ENCODE measurements at regions not wholly inside any gene's neighbourhood (a gene's known extent, or its start where the extent isn't known, plus 50 kb on each side); places are given as distances from the start of the nearest gene placed in this dataset.

DNA sequence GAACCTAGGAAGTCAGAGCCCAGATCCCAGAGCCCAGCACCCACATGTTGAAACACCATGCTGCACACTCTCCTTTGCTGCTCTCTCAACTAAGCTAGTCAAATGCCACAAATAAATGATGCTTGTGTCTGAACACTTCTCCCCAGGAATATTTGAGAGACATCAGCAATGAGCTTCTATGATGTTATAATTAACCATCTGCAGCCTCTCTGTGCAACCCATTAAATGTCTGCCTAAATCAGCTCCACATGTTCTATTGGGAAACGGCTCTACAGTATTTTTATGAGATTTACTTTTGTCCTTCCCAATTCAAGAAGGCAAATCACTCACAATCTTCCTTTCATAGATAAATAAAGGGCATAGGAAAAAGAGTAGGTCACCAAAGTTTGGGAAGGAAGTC lies 266.8 kb upstream of the PARD3B start:
- DNase-seq = no peak

DNA sequence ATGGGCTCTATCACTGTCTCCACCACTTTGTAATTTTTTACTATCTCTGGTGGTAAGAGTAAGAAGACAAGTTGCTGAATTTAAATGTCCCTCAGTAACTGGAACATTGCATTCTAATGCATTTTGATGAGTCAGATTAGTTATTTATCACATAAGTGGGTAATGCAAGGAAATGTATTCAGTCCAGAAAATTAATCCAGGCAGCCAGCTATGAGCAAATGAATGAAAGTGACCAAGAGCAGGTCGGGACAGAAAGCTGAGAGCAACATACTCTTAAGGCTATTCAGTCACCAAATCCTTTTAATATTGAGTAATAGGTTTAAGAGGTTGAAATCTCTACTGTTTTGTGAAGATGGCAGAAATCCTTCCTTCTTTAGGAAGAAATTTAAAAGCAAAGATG lies 265.5 kb upstream of the PARD3B start:
- DNase-seq = no peak

DNA sequence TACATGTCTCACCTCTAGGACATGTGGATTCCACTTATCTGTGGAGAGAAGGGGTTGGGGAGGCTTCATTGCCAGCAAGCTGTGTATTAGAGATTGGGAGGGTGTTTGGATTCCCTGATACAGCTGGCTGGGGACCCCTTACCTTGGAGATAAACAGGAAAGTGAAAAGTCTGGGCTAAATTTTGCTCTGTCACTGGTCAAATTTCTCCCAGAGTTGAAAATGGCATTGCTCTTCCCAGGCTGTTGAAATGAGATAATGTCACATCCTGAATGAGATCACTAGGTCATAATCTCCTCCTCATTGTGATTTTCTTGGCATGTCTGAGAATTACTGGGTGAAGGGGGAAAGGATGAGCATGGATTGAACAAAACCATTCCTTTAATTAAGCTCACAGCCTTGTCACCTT lies 265.0 kb upstream of the PARD3B start:
- no peak for DNase-seq

DNA sequence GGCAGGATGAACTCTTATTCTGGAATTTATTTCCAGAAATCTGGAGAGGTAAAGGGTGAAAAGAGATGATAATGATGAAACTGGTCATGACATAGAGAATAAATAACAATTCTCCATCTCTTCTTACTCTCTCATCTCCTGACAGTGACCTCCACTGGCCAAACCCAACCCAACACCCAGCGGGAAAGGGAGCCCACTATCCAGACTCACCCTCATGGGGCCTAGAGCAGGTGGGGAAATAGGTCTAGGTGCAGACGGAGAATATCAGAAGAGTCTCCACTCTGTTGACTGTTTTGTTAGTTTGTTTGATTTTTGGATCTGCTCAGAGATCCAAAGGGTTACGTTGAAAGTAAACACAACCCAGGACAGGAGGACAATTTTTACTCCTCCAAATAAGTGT lies 263.2 kb upstream of the PARD3B start:
- no peak for DNase-seq

DNA sequence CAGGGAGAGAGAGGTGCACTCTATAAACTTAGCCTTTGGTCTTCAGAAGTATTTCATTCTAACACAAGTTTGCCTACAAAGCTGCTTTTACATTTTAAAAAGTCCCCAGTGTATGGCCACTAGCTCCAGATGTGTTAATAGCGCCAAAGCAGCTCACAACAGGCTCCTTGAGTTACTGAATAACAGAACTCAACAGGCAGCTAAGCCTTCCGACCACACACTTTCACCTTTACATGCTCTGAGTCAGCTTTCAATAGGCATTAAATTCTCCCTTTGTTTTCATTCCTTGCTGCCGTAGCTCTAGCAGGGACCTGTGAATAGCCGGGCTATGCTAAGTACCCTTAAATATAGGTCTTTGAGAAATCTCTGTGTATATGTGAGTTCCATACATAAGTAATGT lies 262.8 kb upstream of the PARD3B start:
- DNase-seq = no peak

DNA sequence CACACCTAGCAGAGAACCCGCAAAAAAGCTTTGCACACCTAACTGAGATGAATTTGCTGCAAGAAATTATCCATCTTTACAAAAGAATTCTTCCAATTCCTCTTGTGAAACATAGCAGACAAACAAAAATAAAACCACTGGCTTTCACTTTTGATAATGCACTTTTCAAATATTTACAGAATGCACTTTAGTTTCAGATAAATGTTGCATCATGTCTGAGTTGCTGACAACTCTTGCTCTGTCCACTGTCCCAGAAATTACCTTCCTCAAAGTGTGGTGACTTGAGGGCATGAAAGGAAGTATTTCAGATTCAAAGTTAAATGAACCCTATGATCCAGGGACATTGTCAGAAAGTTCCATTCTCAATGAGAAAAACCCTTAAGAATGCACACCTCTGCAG lies 256.2 kb upstream of the PARD3B start:
- no peak for DNase-seq

DNA sequence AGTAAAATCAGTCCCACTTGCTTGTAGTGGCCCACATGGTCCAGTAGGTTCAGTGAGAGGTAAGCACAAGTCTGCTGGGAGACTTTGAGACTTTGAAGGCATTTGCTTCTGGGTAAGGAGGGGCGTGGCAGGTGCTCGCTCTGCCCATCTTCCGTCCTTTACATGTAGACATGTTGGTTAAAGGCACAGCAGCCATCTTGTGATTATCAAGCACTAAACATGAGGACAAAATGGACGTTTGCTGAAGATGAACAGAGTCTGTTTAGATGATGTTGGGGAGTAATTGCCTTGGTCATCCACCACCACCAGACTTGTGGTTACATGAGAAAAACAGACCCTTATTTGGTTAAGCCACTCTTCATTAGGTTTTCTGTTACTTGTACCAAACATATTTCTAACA lies 252.8 kb upstream of the PARD3B start:
- no peak for DNase-seq

DNA sequence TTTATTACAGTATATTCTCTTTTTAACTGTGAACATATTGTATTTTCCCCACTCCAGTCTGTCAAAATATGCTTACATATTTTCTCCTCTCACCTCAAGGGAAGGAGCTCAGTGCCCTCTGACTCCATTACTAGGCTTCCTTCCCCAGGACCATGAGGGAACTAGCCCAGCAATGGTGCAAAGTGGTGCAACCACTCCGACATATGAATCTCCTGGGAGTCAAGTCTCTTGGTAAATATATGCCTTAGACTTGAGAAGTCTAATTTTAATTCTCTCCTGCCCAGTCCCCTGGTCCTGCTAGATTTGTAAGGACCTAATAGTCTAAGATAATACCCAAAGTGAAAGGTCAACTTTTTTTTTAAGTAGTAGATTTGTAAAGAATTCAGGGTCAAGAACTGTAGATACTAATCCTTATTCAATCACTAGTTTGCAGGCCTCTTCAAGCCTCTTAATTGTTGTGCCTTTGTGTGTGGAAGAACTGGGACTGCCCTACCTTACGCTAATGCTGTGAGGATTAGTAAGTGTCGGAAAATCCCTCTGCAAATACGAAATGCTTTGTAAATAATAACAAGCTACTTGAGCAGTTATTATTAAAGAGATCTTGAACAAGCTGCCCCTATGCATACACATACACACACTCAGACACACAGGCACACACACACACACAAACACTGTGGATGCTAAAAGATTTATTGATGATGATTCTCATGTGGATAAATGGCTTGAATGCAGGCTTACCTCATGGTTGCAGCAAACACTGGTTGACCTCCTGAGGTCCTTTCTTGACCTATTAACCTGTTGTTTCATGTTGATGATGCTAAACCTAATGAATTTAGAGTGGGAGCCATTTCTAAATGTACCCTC lies 251.2 kb upstream of the PARD3B start:
- DNase-seq = no peak

DNA sequence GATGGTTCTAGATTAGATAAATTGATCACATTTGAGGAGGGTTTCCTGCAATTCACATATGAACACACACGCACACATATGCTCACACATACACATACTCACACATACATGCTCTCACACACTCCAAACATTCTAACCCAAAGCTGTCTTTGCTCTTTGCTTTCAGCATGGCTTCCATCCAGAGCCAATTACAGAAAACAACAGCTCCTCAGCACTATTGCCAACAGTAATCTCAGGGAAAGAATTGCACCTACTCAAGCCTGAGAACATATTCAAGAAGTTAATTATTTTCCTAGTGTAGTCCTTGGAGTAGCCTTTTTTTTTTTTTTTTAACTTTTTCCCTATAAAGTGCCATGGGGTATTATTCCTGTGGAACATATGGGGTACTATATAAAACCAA lies 246.9 kb upstream of the PARD3B start:
- no peak for DNase-seq

DNA sequence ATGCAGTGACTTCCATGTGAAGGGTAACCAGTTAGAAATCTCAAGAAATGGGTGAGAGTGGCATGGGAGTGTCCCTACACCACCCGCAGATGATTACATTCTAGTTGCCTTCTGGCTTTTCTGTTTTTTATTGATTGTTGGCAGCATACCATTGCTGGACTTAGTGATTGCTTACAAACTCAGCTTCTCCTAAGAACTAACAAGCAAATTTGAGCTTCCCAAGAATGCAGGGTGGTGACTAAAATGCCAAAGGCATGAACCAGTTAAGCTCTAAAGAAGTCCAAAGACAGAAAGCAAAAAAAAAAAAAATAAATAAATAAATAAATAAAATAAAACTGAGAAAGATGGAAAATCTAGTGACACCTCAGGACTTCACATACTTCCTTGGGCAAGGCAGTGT lies 245.5 kb upstream of the PARD3B start:
- no peak for DNase-seq

DNA sequence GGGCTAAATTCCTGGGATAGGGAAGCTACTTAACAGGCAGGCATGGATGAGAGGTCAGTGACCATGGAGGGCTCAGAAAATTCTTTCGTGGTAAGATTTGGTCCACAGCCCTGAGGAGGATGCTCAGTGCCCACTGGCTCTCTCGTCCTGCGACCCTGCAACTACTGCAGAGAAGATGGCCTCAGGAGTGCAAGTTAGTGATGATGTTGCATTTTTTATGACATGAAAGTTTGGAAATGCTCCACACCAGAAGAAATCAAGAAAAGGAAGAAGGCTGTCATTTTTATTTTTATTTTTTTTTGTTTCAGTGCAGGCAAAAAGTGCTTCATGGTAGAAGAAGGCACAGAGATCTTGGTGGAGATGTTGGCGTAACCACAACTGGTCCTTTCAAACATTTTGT lies 238.6 kb upstream of the PARD3B start:
- no peak for DNase-seq

DNA sequence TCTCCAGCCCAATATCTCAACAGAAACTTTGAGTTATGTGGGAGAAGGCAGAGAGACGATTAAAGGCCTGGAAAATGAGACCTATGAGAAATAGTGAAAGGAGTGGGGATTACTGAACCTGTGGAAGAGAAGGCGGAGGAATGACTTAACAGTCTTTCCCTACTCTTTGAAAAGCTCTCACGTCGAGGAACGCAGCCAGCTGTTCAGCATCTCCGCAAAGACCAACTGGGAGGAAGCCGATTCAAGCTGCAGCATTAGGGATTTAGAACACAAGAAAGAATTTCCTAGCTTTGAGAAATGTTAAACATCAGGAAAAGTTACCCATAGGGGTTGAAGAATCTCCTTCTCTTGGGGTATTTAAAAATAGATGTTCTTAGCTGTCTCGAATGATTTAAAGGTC lies 233.2 kb upstream of the PARD3B start:
- no peak for DNase-seq

DNA sequence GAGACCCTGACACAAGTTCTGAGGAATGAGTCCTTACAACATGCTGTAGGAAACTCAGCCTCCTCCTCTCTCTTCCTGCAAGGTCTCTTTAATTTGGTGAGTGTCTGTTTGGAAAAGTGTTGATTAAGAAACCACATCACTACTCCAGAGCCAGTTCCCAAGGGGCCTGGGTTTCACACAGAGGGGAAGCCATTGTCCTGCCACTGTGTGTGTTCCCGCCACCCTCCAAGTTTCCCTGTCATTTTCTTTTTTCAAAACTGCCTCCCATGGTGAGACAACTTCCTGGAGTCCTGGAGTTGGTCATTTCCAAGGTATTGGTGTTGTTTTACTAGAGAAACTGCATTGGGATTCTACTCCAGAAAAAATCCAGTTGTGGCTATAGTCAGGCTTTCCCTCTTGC lies 232.0 kb upstream of the PARD3B start:
- DNase-seq = no peak

DNA sequence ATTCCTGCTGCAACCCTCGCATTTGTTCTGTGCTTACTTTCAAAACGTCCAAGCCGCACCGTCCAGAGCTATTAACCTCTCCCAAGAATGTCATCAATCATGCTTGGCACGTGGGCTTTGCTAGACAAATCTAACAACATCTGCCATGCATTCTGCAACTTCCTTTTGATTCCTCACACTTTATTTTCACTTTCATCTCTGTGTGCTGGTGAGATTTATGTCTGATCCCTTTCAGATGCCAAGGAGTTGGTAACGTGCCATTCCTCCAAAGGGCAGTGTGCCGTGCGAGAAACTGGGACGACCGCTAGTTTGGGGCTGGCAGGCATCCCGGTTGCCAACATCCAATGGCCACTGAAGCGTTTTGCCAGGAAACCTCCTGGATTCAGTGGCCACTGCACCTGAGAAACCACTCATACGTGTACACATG lies 230.0 kb upstream of the PARD3B start:
- no peak for DNase-seq

DNA sequence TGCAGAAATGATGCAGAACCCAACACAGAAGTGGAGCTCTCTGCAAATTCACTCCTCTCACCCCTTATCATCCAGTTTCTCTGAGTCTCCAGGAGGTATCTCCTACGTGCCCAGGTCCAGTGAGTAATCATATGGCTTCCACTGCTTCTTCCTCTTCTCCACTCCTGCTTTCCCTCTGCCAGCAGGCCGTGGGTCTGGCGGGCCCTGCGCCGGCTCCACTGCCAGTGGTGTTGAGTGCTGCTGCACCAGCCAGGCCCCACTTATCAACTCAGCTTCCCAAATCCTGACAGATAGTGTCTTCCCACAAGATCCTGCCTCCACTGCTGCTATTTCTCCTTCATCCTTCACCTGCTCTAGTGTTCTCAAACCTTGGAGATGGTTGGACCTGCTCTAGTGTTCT lies 227.6 kb upstream of the PARD3B start:
- no peak for DNase-seq

DNA sequence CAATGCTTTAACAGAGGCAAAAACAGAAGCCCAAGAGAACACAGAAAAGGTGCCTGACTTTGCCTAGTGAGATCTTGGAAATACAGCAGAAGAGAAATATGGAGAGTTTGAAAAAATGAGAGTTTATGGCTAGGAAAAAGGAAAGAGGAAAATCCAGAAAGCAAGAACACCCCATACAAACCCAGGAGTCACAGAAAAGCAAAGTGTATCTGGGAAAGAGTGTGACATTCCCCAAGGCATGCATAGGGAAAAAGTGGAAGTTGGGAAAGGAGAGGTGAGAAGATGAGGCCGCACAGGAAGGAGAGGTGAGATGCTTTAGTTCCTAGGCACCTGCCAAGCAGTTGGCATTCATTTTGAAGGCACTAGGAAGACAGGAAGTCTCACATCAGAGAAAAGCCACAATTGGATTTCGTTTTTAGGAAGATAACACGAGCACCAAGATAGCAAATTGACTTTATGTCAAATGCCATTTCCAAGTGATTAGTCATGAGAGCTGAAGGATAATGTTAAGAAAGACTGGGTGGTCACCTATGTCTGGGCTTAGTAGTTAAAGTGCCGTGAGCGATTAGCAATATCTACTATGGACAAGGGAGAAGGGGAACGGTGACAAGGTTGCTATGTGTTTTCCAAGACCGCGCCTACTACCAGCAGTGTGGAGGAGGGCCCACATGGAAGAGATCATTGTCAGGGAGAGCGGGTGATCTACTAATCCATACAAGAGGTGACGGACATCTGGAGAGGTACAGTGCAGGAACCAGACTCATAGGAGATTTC lies 224.1 kb upstream of the PARD3B start:
- no peak for DNase-seq

DNA sequence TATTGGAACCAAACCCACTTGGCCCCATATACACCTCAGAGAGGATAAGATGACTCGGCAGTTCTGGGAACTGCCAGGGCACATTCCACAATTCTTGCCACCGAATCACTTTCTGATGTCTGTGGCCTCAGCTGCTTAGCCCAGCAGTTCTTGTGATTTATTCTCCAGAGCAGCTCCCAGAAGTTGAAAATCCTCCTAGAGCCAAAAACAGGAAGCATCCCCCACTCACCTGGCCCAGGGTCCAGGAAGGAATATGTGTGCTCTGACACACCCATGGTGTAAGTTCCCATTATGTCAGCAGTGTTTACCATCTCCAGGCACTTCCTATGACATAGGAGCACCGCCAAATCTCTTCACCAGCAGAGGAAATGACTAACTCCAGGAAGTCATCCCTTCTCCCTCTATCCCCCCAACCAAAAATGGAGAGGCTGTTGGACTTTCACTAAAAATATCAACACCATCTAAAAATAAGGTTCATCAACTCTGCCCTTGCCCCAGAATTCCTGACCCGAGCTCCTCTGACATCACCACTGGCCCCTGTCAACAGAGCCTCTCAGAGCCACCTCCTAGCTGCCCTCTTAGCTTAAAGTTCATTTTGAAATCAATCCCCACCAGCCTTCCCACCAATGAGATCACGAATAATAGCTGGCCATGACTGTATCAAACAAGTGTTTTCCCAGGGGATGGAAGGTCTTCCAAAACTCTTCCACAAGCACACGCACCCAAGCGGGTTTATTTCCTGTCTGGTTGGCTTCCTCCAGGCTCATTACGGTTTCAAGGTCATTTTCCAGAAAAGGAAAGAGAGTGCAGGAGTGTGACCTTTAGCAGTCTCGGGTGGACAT lies 223.1 kb upstream of the PARD3B start:
- DNase-seq = no peak

DNA sequence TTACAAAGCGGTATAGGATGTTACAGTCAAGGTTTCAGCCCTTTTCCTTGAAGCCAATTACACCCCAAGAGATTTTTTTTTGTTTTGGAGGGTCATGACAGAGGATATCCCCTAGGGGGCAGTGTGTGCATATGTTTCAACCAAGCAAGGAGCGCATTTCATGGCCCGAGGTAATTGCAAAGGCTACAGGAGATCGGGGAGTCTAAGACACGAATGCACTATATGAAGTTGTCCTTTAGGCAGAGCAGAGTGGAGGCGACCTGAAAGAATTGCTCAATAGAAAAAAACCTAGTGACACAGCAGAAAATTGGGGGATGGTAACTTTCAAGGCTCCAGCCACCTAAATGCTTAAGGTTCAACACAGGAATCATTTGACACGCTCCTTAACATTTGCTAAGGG lies 219.8 kb upstream of the PARD3B start:
- peak; percentile 21 to 28 for DNase-seq

DNA sequence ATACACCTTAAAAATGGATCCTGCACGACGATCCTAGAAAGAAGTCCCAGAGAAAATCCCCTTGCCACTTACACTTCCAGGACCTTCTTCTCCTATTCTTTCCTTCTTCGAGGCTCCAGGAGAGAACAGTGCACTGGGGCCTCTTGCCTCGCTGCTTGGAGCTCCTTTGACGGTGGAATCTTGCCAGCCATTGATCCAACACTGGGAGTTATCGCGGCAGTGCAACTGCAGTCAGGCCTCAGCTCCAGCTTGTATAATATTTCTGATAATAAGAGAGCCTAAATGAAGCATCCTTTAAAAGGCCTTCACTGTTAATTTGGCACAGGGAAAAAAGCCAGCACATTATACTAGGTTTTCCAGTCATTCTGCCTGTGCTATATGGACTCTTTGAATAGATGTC lies 216.9 kb upstream of the PARD3B start:
- DNase-seq = no peak

DNA sequence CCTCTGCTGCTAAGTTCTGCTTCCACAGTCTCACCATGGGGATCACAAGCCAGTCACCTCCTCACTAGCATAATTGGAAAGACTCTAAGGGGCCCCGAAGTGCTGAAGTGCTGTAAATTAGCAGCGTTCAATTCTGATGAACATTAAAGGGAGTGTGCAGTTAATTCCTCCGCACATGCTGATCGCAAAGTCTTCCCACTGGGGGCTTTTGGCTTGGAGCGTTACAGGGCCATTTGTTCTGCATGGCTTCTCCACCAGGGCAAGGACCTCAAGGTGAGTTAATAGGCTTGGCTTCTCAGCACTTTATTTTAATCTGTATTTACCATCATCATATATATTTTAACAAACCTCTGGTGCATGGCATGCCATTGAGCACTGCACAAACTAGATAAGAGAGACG lies 216.3 kb upstream of the PARD3B start:
- no peak for DNase-seq

DNA sequence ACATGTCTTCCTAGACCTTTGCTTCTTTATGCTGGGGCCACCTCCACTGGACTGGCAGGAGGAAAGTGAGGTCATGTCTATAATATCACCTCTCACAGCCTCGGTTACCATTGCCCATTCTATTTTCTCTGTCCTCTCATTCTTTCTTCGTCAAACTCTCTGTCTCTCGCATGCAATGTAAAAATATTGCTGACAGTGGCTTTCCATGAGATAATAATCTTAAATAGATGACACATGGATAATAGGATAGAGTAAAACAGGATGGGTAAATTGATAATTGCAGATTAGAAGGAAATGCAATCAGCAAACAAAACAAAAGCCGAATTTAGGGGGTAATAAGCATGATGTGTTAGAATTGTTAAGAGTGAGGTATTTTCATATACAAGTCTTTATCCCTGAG lies 215.7 kb upstream of the PARD3B start:
- DNase-seq = no peak

DNA sequence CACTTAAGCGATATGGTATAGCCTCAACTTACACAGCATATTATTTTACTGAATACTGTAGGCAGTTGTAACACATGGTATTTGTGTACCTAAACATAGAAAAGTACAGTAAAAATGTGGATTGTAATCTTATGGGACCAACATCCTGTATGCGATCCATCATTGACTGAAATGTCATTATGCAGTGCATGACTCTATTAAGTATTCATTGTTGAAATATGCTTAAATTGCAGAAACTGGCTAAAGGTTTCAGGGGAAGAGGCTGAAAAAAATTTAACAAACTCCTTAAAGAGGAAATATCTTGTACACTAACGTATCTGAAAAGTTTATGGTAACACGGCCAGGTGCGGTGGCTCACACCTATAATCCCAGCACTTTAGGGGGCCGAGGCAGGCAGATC lies 214.1 kb upstream of the PARD3B start:
- no peak for DNase-seq

DNA sequence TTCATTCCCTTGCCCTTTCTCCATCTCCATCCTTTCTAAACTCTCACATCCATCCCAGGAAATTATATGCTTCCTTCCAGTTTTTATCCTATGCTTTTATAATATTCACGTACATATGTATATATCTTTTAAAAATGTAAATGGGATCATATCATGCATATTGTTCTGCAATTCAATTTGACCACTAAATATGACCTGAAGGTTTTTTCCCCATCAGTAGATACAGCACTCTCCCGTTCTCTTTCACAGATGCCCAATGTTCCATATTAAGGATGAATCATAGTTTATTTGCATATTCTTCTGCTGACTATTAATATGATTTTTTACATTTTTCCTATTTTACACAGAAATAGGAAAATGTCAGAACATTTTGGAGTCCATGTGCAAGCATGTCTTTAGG lies 213.3 kb upstream of the PARD3B start:
- no peak for DNase-seq

DNA sequence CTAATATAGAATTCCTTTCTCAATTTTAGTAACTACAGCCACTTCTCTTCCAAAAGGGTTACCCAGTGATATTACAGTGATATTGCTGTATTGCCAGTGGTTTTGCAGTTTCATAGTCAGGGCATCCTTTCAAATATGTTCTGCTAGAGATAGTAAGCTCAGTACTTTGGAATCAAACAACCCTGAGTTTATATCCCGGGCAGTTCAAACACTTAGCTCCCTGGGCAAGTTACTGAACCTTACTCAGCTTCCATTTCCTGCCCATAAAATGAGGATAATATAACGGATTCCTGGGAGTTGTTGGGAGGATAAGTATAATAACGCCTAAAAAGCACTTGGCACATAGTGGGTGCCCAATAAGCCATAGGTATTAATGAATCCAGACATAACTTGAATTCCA lies 212.6 kb upstream of the PARD3B start:
- DNase-seq = no peak

All from NCI-H187 (cell line).